Skeletal muscle satellite cell (primary cell): ENCODE measurements at regions not wholly inside any gene's neighbourhood (a gene's known extent, or its start where the extent isn't known, plus 50 kb on each side); places are given as distances from the start of the nearest gene placed in this dataset.
A peak's percentile ranks its signal among the peaks of the same experiment; 100 is the strongest.
"Not testable (repeated sequence)": the region's sequence is repeated elsewhere in the genome, so short reads cannot be mapped to it uniquely, and the experiment has no call there.

ENCODE experiments used
- H3K27me3 ChIP-seq: 2 replicates; pipeline ENCODE4 v1.7.0; 2013; ENCODE audit warnings: low read length; ENCODE audit not compliant: control insufficient read depth, insufficient read depth
- H3K36me3 ChIP-seq: 2 replicates; pipeline ENCODE4 v1.7.0; 2013; ENCODE audit warnings: mild to moderate bottlenecking, control low read depth, low read length; ENCODE audit not compliant: insufficient read depth
- H3K4me1 ChIP-seq: 2 replicates; pipeline ENCODE4 v1.7.0; 2013; ENCODE audit warnings: low read length; ENCODE audit not compliant: control insufficient read depth, insufficient read depth
- H3K4me2 ChIP-seq: 2 replicates; pipeline ENCODE4 v1.7.0; 2013; ENCODE audit warnings: mild to moderate bottlenecking, low read length
- H3K4me3 ChIP-seq: 2 replicates; pipeline ENCODE4 v1.7.0; 2013; ENCODE audit warnings: low read length
- H3K9ac ChIP-seq: 2 replicates; pipeline ENCODE4 v1.7.0; 2013; ENCODE audit warnings: mild to moderate bottlenecking, low read depth, low read length, moderate library complexity
- H3K9me3 ChIP-seq: replicated peaks from 2 replicates; pipeline ENCODE4 v1.7.0; 2013; ENCODE audit warnings: mild to moderate bottlenecking, control low read depth, low read length

GRCh38 chr5:153222936-153223335 is 267.5 kb upstream of the GRIA1 start:
- H3K36me3 ChIP-seq: no peaks in the 10 kb centered on the region

GRCh38 chr5:153223376-153223775 is 267.1 kb upstream of the GRIA1 start:
- Histone ChIP-seq H3K9ac (peak overlapping the region; percentile 67), H3K4me2 (peak overlapping the region; percentile 59), H3K4me3 (no peak overlapping the region), H3K36me3 (no peaks in the 10 kb centered on the region), H3K9me3 (no peaks in the 10 kb centered on the region), H3K4me1 (peaks cover 24% of the 10 kb centered on the region), H3K27me3 (no peaks in the 10 kb centered on the region)

More at GRCh38 chr5:153222936-153223335, 267.5 kb upstream of the GRIA1 start:
- Histone ChIP-seq H3K27me3 (no peaks in the 10 kb centered on the region), H3K9me3 (no peaks in the 10 kb centered on the region), H3K4me2 (peak overlapping the region; percentile 59), H3K4me3 (no peak overlapping the region), H3K4me1 (peaks cover 24% of the 10 kb centered on the region), H3K9ac (peak overlapping the region; percentile 67)

GRCh38 chr5:153224651-153225050 is 265.8 kb upstream of the GRIA1 start:
- no peak overlapping the region for H3K9ac ChIP-seq
- no peaks in the 10 kb centered on the region for H3K27me3 ChIP-seq
- H3K36me3 ChIP-seq: no peaks in the 10 kb centered on the region
- peaks cover 24% of the 10 kb centered on the region for H3K4me1 ChIP-seq
- H3K9me3 ChIP-seq: no peaks in the 10 kb centered on the region
- no peak overlapping the region for H3K4me3 ChIP-seq
- H3K4me2 ChIP-seq: no peak overlapping the region

- H3K4me2 ChIP-seq: no peak overlapping the region
- no peaks in the 10 kb centered on the region for H3K27me3 ChIP-seq
- no peaks in the 10 kb centered on the region for H3K36me3 ChIP-seq
- no peak overlapping the region for H3K4me3 ChIP-seq
- no peak overlapping the region for H3K9ac ChIP-seq
- H3K4me1 ChIP-seq: peaks cover 10% of the 10 kb centered on the region
- no peaks in the 10 kb centered on the region for H3K9me3 ChIP-seq
Measured at GRCh38 chr5:153233933-153234332, 256.5 kb upstream of the GRIA1 start.

- Histone ChIP-seq H3K9me3 (no peaks in the 10 kb centered on the region), H3K36me3 (no peaks in the 10 kb centered on the region), H3K9ac (no peak overlapping the region), H3K4me3 (no peak overlapping the region), H3K4me2 (no peak overlapping the region), H3K4me1 (peaks cover 13% of the 10 kb centered on the region), H3K27me3 (no peaks in the 10 kb centered on the region)
Measured at GRCh38 chr5:153236319-153236718, 254.2 kb upstream of the GRIA1 start.

- H3K9me3 ChIP-seq: no peaks in the 10 kb centered on the region
- no peak overlapping the region for H3K9ac ChIP-seq
- H3K4me3 ChIP-seq: no peak overlapping the region
- peaks cover 13% of the 10 kb centered on the region for H3K4me1 ChIP-seq
- H3K4me2 ChIP-seq: peak overlapping the region; percentile 16
- no peaks in the 10 kb centered on the region for H3K27me3 ChIP-seq
- no peaks in the 10 kb centered on the region for H3K36me3 ChIP-seq
Measured at GRCh38 chr5:153237671-153238332, 252.7 kb upstream of the GRIA1 start.

GRCh38 chr5:153257381-153257780 is 233.1 kb upstream of the GRIA1 start:
- H3K36me3 ChIP-seq: no peaks in the 10 kb centered on the region
- no peaks in the 10 kb centered on the region for H3K9me3 ChIP-seq
- no peaks in the 10 kb centered on the region for H3K27me3 ChIP-seq
- H3K4me2 ChIP-seq: no peak overlapping the region
- H3K4me1 ChIP-seq: no peaks in the 10 kb centered on the region
- H3K9ac ChIP-seq: no peak overlapping the region
- no peak overlapping the region for H3K4me3 ChIP-seq

GRCh38 chr5:153258469-153258868 is 232.0 kb upstream of the GRIA1 start:
- Histone ChIP-seq H3K36me3 (no peaks in the 10 kb centered on the region), H3K4me1 (no peaks in the 10 kb centered on the region), H3K9me3 (no peaks in the 10 kb centered on the region), H3K4me3 (no peak overlapping the region), H3K27me3 (no peaks in the 10 kb centered on the region), H3K4me2 (no peak overlapping the region), H3K9ac (no peak overlapping the region)

- Histone ChIP-seq H3K4me1 (no peaks in the 10 kb centered on the region), H3K36me3 (no peaks in the 10 kb centered on the region), H3K4me3 (no peak overlapping the region), H3K4me2 (no peak overlapping the region), H3K9ac (no peak overlapping the region), H3K27me3 (no peaks in the 10 kb centered on the region), H3K9me3 (no peaks in the 10 kb centered on the region)
Measured at GRCh38 chr5:153267506-153267905, 223.0 kb upstream of the GRIA1 start.

- no peaks in the 10 kb centered on the region for H3K36me3 ChIP-seq
- H3K4me1 ChIP-seq: no peaks in the 10 kb centered on the region
- H3K27me3 ChIP-seq: no peaks in the 10 kb centered on the region
- no peak overlapping the region for H3K4me2 ChIP-seq
- H3K9me3 ChIP-seq: no peaks in the 10 kb centered on the region
- H3K9ac ChIP-seq: no peak overlapping the region
- H3K4me3 ChIP-seq: no peak overlapping the region
Measured at GRCh38 chr5:153275695-153276094, 214.8 kb upstream of the GRIA1 start.

GRCh38 chr5:153276151-153276550 is 214.3 kb upstream of the GRIA1 start:
- Histone ChIP-seq H3K36me3 (no peaks in the 10 kb centered on the region), H3K4me3 (no peak overlapping the region), H3K9ac (no peak overlapping the region), H3K27me3 (no peaks in the 10 kb centered on the region), H3K4me1 (no peaks in the 10 kb centered on the region), H3K4me2 (no peak overlapping the region), H3K9me3 (no peaks in the 10 kb centered on the region)

GRCh38 chr5:153296251-153296844 is 194.1 kb upstream of the GRIA1 start:
- H3K9ac ChIP-seq, H3K4me2 ChIP-seq: not testable (repeated sequence)

More at GRCh38 chr5:153296251-153296844, 194.1 kb upstream of the GRIA1 start:
- not testable (repeated sequence) for H3K27me3 ChIP-seq, H3K4me1 ChIP-seq, H3K36me3 ChIP-seq, H3K4me3 ChIP-seq, H3K9me3 ChIP-seq
